CD4-positive, alpha-beta memory T cell (primary cell): ENCODE measurements at regions not wholly inside any gene's neighbourhood (a gene's known extent, or its start where the extent isn't known, plus 50 kb on each side); places are given as distances from the start of the nearest gene placed in this dataset.
"Not testable (repeated sequence)": the region's sequence is repeated elsewhere in the genome, so short reads cannot be mapped to it uniquely, and the experiment has no call there.

Experiments used
- CTCF ChIA-PET: fragments of 350-600 bp; sonication (Branson Sonifier 250); formaldehyde crosslinking; loops from one replicate; lab custom pipeline; 2021; ENCODE audit warnings: inconsistent platforms; ENCODE audit not compliant: partially characterized antibody; lab: Charles Lee
- POLR2A ChIA-PET: fragments of 350-600 bp; sonication (Branson Sonifier 250); formaldehyde crosslinking; loops from one replicate; lab custom pipeline; 2021; ENCODE audit not compliant: partially characterized antibody; lab: Charles Lee
- DNase-seq, 5 donors: peaks; one replicate each; pipeline versions ENCODE4 v3.0.0 to v3.0.0-alpha.2; 2020 to 2022; ENCODE audit warnings: mixed read lengths in 1 of 5
- H3K27ac ChIP-seq: one replicate; pipeline ENCODE4 v1.7.0; 2013; ENCODE audit warnings: low read depth, low read length
- H3K27me3 ChIP-seq: 2 replicates; pipeline ENCODE4 v1.7.0; 2013; ENCODE audit warnings: mild to moderate bottlenecking, low read length, moderate library complexity; ENCODE audit not compliant: insufficient read depth
- H3K36me3 ChIP-seq: 2 replicates; pipeline ENCODE4 v1.7.0; 2013; ENCODE audit warnings: mild to moderate bottlenecking, low read length, moderate library complexity; ENCODE audit not compliant: insufficient read depth
- H3K4me1 ChIP-seq: 2 replicates; pipeline ENCODE4 v1.7.0; 2013; ENCODE audit warnings: mild to moderate bottlenecking, low read length, moderate library complexity; ENCODE audit not compliant: insufficient read depth
- H3K4me3 ChIP-seq, 2 donors: one replicate each; pipeline ENCODE4 v1.7.0; 2013; ENCODE audit warnings: low read length in 2 of 2, mild to moderate bottlenecking in 1 of 2
- H3K9me3 ChIP-seq, 2 donors: one replicate each; pipeline ENCODE4 v1.7.0; 2013; ENCODE audit warnings: low read length in 2 of 2, control low read depth in 1 of 2; ENCODE audit not compliant: control insufficient read depth in 1 of 2
- H3K27ac Mint-ChIP-seq, 7 donors: one replicate each; pipeline ENCODE4 v1.8.0; 2020 to 2021; ENCODE audit warnings: mixed read lengths in 7 of 7, mild to moderate bottlenecking in 6 of 7, inconsistent platforms in 3 of 7, moderate library complexity in 3 of 7
- H3K27me3 Mint-ChIP-seq, 2 donors: one replicate each; pipeline ENCODE4 v1.8.0; 2020 to 2021; ENCODE audit warnings: mixed read lengths in 2 of 2
- H3K36me3 Mint-ChIP-seq, 2 donors: one replicate each; pipeline ENCODE4 v1.8.0; 2020 to 2021; ENCODE audit warnings: mixed read lengths in 2 of 2, inconsistent platforms in 1 of 2, mild to moderate bottlenecking in 1 of 2
- H3K4me1 Mint-ChIP-seq, 4 donors: one replicate each; pipeline ENCODE4 v1.8.0; 2020 to 2021; ENCODE audit warnings: mixed read lengths in 4 of 4, mild to moderate bottlenecking in 1 of 4
- H3K4me3 Mint-ChIP-seq, 8 donors: one replicate each; pipeline ENCODE4 v1.8.0; 2020 to 2021; ENCODE audit warnings: mixed read lengths in 8 of 8, mild to moderate bottlenecking in 7 of 8, moderate library complexity in 6 of 8, inconsistent platforms in 3 of 8
- H3K9me3 Mint-ChIP-seq, 8 donors: one replicate each; pipeline ENCODE4 v1.8.0; 2020 to 2021; ENCODE audit warnings: mixed read lengths in 8 of 8, mild to moderate bottlenecking in 5 of 8, inconsistent platforms in 3 of 8, moderate library complexity in 1 of 8
- intact Hi-C: fragments of 100-400 bp; cut with micrococcal nuclease; formaldehyde crosslinking; loops from one replicate; pipeline ENCODE4 v1.15.1; 2023

GRCh38 chr21:5251866-5252265 is 5269.5 kb upstream of the TPTE start:
- POLR2A ChIA-PET, H3K27ac Mint-ChIP-seq, H3K27ac ChIP-seq, H3K27me3 Mint-ChIP-seq, H3K4me3 ChIP-seq, H3K9me3 ChIP-seq, DNase-seq, H3K4me1 ChIP-seq, H3K4me1 Mint-ChIP-seq, H3K4me3 Mint-ChIP-seq, H3K36me3 Mint-ChIP-seq, CTCF ChIA-PET, intact Hi-C loops, H3K27me3 ChIP-seq, H3K36me3 ChIP-seq: not testable (repeated sequence)
- peaks cover 7 to 60% (median 39%) of the 10 kb centered on the region in 8 donors for H3K9me3 Mint-ChIP-seq
